Activated T-helper 2 cell treated with anti-CD3 and anti-CD28 coated beads, Interferon-gamma antibody, Interleukin-2, Interleukin-4, amounts not matched to agents 10 μg/mL and 5 μg/mL and 100 μg/mL, durations not matched to agents 14 hours and 24 hours and 36 hours (primary cell): ENCODE measurements at regions not wholly inside any gene's neighbourhood (a gene's known extent, or its start where the extent isn't known, plus 50 kb on each side); places are given as distances from the start of the nearest gene placed in this dataset.
"Not testable (repeated sequence)": the region's sequence is repeated elsewhere in the genome, so short reads cannot be mapped to it uniquely, and the experiment has no call there.

Source experiments
- DNase-seq: peaks from one replicate; pipeline ENCODE4 v3.0.0; 2021; ENCODE audit warnings: low spot score
- H3K27ac Mint-ChIP-seq: one replicate; pipeline ENCODE4 v1.8.0; 2021; ENCODE audit warnings: mixed read lengths
- H3K27me3 Mint-ChIP-seq: one replicate; pipeline ENCODE4 v1.8.0; 2021; ENCODE audit warnings: low read depth, mixed read lengths
- H3K36me3 Mint-ChIP-seq: one replicate; pipeline ENCODE4 v1.8.0; 2021; ENCODE audit warnings: low read depth, mixed read lengths
- H3K4me1 Mint-ChIP-seq: one replicate; pipeline ENCODE4 v1.8.0; 2021; ENCODE audit warnings: low read depth, mixed read lengths
- H3K4me3 Mint-ChIP-seq: one replicate; pipeline ENCODE4 v1.8.0; 2021; ENCODE audit warnings: low read depth, mild to moderate bottlenecking, moderate library complexity, mixed read lengths
- H3K9me3 Mint-ChIP-seq: one replicate; pipeline ENCODE4 v1.8.0; 2021; ENCODE audit warnings: mixed read lengths
- intact Hi-C: fragments of 100-400 bp; cut with micrococcal nuclease; formaldehyde crosslinking; loops from one replicate; pipeline ENCODE4 v1.15.1; 2023

DNA sequence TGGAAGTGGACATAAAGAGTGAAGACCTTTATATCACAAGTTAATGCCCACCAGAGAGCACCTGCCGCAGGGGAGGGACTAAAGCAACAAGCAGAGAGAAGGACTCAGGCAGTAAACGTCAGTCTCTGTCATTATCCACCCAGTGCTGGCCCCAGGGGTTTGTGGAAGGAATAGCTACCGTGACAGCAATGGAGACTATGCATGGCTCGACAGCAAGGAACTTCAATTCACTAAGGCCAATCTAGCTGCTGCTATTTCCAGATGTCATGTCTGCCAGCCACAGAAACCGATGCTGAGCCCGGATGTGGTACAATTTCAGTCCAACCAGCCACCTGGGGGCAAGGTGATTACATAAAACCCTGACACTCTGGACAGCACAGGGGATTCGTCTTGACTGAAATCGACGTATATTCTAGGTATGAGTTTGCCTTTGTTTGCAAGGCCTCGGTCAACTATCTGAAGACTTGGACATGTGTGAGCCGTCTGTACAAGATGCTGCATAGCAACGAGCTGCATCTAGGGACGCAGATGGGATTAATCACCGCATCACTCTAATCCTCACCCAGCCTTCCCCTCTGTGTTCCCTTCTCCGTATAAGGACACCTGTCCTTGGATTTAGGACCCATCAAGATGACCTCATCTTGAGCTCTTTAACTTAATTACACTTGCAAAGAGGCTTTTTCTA, 154.1 kb upstream of the SH3BP4 start:
- H3K4me3 Mint-ChIP-seq: no peak overlapping the region
- no peak for DNase-seq
- H3K27me3 Mint-ChIP-seq: no peaks in the 10 kb centered on the region
- intact Hi-C loops: no loop called here
- no peaks in the 10 kb centered on the region for H3K4me1 Mint-ChIP-seq
- no peaks in the 10 kb centered on the region for H3K9me3 Mint-ChIP-seq
- no peak overlapping the region for H3K27ac Mint-ChIP-seq
- no peaks in the 10 kb centered on the region for H3K36me3 Mint-ChIP-seq

DNA sequence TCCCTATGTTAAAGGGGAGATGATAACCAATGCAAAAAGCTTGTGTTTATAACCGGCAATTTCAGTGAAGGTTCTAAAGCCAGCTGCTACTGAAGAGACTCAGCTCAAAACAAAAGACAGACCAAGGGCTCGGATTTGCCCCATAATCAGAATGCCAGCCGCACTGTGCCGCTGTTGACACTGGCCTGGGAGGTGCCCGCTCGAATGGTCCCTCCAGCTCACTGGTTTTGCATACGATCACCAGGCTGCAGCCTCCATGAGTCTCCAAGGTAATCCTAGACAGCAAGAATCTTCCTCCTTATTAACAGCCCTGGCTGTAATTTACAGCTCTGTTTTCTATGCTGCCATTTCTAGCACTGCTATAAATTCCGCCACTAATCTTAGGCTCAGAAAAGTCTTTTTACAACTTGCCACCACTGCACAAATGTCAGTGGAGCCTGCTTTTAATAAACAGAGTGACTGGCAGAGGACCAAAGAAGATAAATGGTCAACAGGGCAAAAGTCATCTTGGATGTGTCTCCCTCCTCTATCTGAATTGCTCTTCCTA, 155.7 kb upstream of the SH3BP4 start:
- H3K4me3 Mint-ChIP-seq: no peak overlapping the region
- no peak for DNase-seq
- no peak overlapping the region for H3K27ac Mint-ChIP-seq
- no peaks in the 10 kb centered on the region for H3K36me3 Mint-ChIP-seq
- no peaks in the 10 kb centered on the region for H3K4me1 Mint-ChIP-seq
- H3K9me3 Mint-ChIP-seq: no peaks in the 10 kb centered on the region
- intact Hi-C loops: no loop called here
- no peaks in the 10 kb centered on the region for H3K27me3 Mint-ChIP-seq

DNA sequence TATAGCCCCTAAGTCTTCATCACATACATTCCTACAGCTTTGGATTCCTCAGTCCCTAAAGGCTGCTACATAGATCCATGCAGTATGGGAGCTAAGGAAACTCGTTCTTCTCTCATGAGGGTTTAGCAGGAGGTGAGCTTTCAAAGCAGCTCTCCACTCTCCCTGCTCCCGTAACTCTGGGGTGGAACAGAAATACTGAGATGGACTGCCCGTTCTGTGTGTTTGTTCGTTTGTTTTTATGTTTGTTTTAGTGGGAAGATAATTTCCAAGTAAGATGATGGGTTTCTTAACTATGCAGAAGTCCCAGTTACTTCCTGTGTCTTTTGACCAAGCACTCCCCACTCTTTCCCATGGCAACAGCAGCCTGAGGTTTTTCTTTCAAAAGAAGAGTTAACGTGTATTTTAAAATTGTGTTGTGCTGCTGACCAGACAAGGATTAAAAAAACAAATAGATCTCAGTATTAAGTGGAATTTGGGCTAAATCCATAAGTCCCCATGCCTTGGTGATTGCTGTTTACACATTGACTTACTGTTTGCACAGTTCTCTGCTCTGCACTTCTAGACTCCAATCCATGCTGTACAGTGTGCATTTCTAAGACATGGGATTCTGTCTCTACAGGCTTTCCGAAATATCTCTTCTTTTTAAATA, 156.4 kb upstream of the SH3BP4 start:
- Mint-ChIP-seq H3K4me1 (no peaks in the 10 kb centered on the region), H3K36me3 (no peaks in the 10 kb centered on the region), H3K27me3 (no peaks in the 10 kb centered on the region), H3K4me3 (no peak overlapping the region), H3K27ac (no peak overlapping the region), H3K9me3 (no peaks in the 10 kb centered on the region)
- DNase-seq: no peak
- intact Hi-C loops: no loop called here

GRCh38 chr2:234794866-234795265, 157.0 kb upstream of the SH3BP4 start:
- Mint-ChIP-seq H3K9me3 (no peaks in the 10 kb centered on the region), H3K36me3 (no peaks in the 10 kb centered on the region)
- intact Hi-C loops: no loop called here

GRCh38 chr2:234793212-234793785, 158.5 kb upstream of the SH3BP4 start:
- Mint-ChIP-seq H3K27me3 (no peaks in the 10 kb centered on the region), H3K27ac (no peak overlapping the region), H3K9me3 (no peaks in the 10 kb centered on the region), H3K4me3 (no peak overlapping the region), H3K4me1 (no peaks in the 10 kb centered on the region), H3K36me3 (no peaks in the 10 kb centered on the region)
- intact Hi-C loops: no loop called here
- DNase-seq: no peak

More at GRCh38 chr2:234794866-234795265, 157.0 kb upstream of the SH3BP4 start:
- Mint-ChIP-seq H3K27me3 (no peaks in the 10 kb centered on the region), H3K4me3 (no peak overlapping the region), H3K4me1 (no peaks in the 10 kb centered on the region), H3K27ac (no peak overlapping the region)
- no peak for DNase-seq

- intact Hi-C loops: no loop called here
- Mint-ChIP-seq H3K27me3 (no peaks in the 10 kb centered on the region), H3K4me3 (no peak overlapping the region), H3K4me1 (no peaks in the 10 kb centered on the region), H3K9me3 (no peaks in the 10 kb centered on the region), H3K27ac (no peak overlapping the region), H3K36me3 (no peaks in the 10 kb centered on the region)
- DNase-seq: no peak
Observed at GRCh38 chr2:234792621-234793022, 159.2 kb upstream of the SH3BP4 start.

DNA sequence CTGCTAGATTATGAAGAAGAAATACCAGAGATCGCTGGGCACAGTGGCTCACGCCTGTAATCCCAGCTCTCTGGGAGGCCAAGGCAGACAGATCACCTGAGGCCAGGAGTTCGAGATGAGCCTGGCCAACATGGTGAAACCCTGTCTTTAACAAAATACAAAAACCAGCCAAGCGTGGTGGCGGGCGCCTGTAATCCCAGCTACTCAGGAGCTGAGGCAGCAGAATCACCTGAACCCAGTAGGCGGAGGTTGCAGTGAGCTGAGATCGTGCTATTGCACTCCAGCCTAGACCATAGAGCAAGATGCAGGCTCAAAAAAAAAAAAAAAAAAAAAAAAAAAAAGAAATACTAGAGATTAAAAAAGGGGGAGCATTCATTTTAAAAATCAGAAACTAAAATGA, 159.7 kb upstream of the SH3BP4 start:
- H3K36me3 Mint-ChIP-seq, intact Hi-C loops, H3K9me3 Mint-ChIP-seq, H3K27me3 Mint-ChIP-seq, H3K4me3 Mint-ChIP-seq, H3K4me1 Mint-ChIP-seq, DNase-seq, H3K27ac Mint-ChIP-seq: not testable (repeated sequence)

DNA sequence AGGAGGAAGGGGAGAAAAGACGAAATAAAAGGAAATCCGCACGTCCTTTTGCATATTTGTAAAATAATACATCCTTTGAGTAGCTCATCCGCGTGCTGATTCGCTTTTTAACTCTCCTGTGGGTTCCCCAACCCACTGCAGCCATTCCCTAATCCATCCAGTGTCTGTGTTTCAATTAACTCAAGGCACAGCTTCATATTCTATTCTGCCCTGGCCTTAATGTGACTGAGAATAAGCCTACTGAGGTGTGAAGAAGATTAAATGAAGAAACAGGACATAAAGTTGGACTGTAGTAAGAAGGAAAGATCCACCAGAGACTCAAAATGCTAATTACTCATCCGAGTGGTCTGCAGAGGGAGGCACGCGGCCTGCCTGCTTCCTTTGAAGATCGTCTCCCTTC, 161.4 kb upstream of the SH3BP4 start:
- Mint-ChIP-seq H3K27ac (no peak overlapping the region), H3K9me3 (no peaks in the 10 kb centered on the region), H3K4me3 (no peak overlapping the region), H3K4me1 (no peaks in the 10 kb centered on the region), H3K36me3 (no peaks in the 10 kb centered on the region), H3K27me3 (no peaks in the 10 kb centered on the region)
- no peak for DNase-seq
- intact Hi-C loops: no loop called here

DNA sequence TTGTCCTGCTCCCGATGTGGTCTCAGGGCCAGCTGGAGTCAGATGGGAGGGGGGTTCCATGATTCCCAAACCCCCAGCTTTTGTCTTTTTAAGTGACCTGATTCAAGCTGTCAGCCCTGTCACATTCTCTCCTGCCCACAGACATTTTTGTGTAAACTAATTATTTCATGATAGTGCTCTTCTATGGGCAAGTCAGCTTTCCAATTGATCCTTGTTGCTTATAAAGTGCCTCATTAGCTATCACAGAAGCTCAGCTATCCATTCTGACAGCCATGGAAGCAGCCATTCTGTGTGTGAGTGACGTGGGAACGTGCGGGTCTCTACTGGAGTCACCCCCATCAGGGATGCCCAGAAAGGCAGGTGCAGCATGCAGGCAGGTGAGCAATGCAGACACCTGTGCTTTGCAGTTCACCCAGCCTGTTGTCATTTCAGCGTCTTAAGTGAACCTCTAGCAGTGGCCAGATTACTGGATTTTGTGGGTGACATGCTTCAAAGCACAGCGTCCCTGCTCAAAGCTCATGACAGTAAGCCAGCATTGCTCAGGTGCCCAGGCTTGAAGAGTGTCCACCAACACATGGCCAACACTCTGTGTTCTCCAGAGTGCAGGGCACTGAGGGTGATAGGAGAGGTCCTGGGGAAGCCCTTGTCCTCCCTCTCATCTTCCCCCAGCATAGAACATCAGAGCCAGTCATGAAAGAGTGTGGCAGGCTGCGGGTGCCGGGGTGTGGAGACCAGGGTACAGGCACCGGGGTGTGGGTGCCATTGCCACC, 162.1 kb upstream of the SH3BP4 start:
- Mint-ChIP-seq H3K27me3 (no peaks in the 10 kb centered on the region), H3K4me3 (no peak overlapping the region), H3K36me3 (no peaks in the 10 kb centered on the region), H3K27ac (no peak overlapping the region), H3K9me3 (no peaks in the 10 kb centered on the region), H3K4me1 (no peaks in the 10 kb centered on the region)
- intact Hi-C loops: no loop called here
- no peak for DNase-seq

GRCh38 chr2:234788841-234789240, 163.0 kb upstream of the SH3BP4 start:
- Mint-ChIP-seq H3K27me3 (no peaks in the 10 kb centered on the region), H3K9me3 (peaks cover 3% of the 10 kb centered on the region), H3K4me3 (no peak overlapping the region), H3K27ac (no peak overlapping the region), H3K36me3 (no peaks in the 10 kb centered on the region), H3K4me1 (no peaks in the 10 kb centered on the region)
- no peak for DNase-seq
- intact Hi-C loops: no loop called here

DNA sequence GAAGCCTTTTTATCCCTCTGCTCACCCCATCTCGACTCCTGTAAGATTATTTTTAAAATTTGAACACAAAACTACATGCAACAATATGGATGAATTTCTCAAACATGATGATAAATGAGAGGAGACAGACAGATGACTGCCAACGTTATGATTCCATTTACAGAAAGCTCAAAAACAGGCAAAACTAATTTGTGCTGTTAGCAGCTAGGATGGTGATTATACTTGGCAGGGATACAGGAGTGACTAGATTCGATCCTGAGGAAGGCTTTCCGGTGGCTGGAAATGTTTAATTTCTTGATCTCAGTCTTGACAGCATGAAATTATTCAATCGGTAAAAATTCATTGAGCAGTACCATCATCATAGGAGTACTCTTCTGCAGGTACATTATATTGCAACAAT, 163.4 kb upstream of the SH3BP4 start:
- H3K27ac Mint-ChIP-seq: no peak overlapping the region
- H3K27me3 Mint-ChIP-seq: no peaks in the 10 kb centered on the region
- no peaks in the 10 kb centered on the region for H3K36me3 Mint-ChIP-seq
- no peaks in the 10 kb centered on the region for H3K4me1 Mint-ChIP-seq
- intact Hi-C loops: no loop called here
- peaks cover 7% of the 10 kb centered on the region for H3K9me3 Mint-ChIP-seq
- DNase-seq: no peak
- no peak overlapping the region for H3K4me3 Mint-ChIP-seq

DNA sequence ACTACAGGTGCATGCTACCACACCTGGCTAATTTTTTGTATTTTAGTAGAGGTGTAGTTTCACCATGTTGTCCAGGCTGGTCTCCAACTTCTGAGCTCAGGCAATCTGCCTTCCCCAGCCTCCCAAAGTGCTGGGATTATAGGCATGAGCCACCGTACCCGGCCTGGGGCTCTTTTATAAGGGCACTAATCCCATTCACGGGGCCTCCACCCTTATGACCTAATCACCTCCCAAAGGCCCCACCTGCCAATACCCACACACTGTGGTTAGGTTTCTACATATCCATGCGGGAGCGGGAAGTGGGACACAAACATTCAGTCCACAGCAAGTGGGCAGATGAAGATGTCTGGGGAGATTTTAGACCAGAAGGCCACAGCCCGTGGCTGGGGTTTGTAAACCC, 164.7 kb upstream of the SH3BP4 start:
- DNase-seq: no peak
- intact Hi-C loops: no loop called here

More for the DNA sequence above, 164.7 kb upstream of the SH3BP4 start:
- Mint-ChIP-seq H3K27ac (no peak overlapping the region), H3K9me3 (peaks cover 20% of the 10 kb centered on the region), H3K4me3 (no peak overlapping the region), H3K27me3 (no peaks in the 10 kb centered on the region), H3K36me3 (no peaks in the 10 kb centered on the region), H3K4me1 (no peaks in the 10 kb centered on the region)
